Peyer's patch (tissue), 4 donors: ENCODE measurements at regions not wholly inside any gene's neighbourhood (a gene's known extent, or its start where the extent isn't known, plus 50 kb on each side); places are given as distances from the start of the nearest gene placed in this dataset.

ENCODE experiments used
- CTCF ChIP-seq, 6 experiments: fragments of 450-650 bp in 4 of 6; fragments of 200-600 bp in 2 of 6; sonication (generic) in 1 of 6; IDR thresholded peaks; one replicate each; pipeline ENCODE4 v1.5.1; 2017 to 2019; ENCODE audit warnings: antibody characterized with exemption in 6 of 6, mild to moderate bottlenecking in 3 of 6, moderate library complexity in 1 of 6
- POLR2A ChIP-seq, 2 donors: fragments of 450-650 bp; IDR thresholded peaks; one replicate each; pipeline ENCODE4 v1.5.1; 2017; ENCODE audit warnings: antibody characterized with exemption in 2 of 2, mild to moderate bottlenecking in 2 of 2, moderate library complexity in 2 of 2

- TF ChIP-seq POLR2A (IDR thresholded peaks at IDR 0.05) = no peak
- no peak for TF ChIP-seq CTCF (IDR thresholded peaks at IDR 0.05)
Observed at GRCh38 chr2:220434385-220434784, 807.0 kb downstream of the SLC4A3 start.
